GM23248 (cell line): ENCODE measurements at regions not wholly inside any gene's neighbourhood (a gene's known extent, or its start where the extent isn't known, plus 50 kb on each side); places are given as distances from the start of the nearest gene placed in this dataset.

Source experiments
- EZH2 ChIP-seq: fragments of 200-600 bp; sonication (generic); IDR thresholded peaks from 2 replicates; pipeline ENCODE4 v1.6.1; 2018; ENCODE audit warnings: antibody characterized with exemption, mild to moderate bottlenecking; ENCODE audit not compliant: insufficient read depth, poor library complexity, severe bottlenecking
- EZH2phosphoT487 ChIP-seq: fragments of 200-600 bp; sonication (generic); IDR thresholded peaks from 2 replicates; pipeline ENCODE4 v1.6.1; 2018; ENCODE audit warnings: antibody characterized with exemption, moderate library complexity, mild to moderate bottlenecking, low read depth; ENCODE audit not compliant: insufficient read depth

GRCh38 chr2:41701231-41701630, 346.6 kb upstream of the PKDCC start:
- no peak for TF ChIP-seq EZH2phosphoT487
- no peak for TF ChIP-seq EZH2
